Lung microvascular endothelial cell (primary cell): ENCODE measurements at regions not wholly inside any gene's neighbourhood (a gene's known extent, or its start where the extent isn't known, plus 50 kb on each side); places are given as distances from the start of the nearest gene placed in this dataset.
"Not testable (repeated sequence)": the region's sequence is repeated elsewhere in the genome, so short reads cannot be mapped to it uniquely, and the experiment has no call there.

Source experiments
- DNase-seq, 2 donors: peaks; one replicate each; pipeline versions ENCODE4 v3.0.0 to v3.0.0-alpha.2; 2010; ENCODE audit warnings: low read depth in 2 of 2

- peak in 1 of 2 donors; percentile 14 for DNase-seq
Observed at GRCh38 chr9:39566782-39567181, 211.3 kb downstream of the SPATA31A1 start.

GRCh38 chr9:39567396-39567795 lies 211.9 kb downstream of the SPATA31A1 start:
- not testable (repeated sequence) for DNase-seq

DNA sequence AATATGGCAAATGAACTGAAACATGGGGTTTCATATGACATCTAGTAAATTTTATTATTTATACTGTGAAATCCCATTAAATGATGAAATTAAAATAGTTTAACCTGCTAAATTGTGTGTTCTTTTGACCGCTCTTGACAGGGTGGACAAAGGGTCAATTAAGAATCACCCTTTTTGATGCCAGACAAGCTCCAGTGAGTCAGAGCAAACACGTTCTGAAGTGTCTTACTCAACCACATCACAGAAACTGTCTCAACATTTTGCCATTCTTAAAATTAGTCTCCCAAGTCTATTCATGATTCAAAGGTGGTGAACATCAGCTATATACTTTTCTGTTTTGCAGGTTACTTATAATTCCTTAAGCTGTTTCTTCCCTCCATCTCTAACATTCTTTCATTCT lies 213.4 kb downstream of the SPATA31A1 start:
- DNase-seq: not testable (repeated sequence)

DNA sequence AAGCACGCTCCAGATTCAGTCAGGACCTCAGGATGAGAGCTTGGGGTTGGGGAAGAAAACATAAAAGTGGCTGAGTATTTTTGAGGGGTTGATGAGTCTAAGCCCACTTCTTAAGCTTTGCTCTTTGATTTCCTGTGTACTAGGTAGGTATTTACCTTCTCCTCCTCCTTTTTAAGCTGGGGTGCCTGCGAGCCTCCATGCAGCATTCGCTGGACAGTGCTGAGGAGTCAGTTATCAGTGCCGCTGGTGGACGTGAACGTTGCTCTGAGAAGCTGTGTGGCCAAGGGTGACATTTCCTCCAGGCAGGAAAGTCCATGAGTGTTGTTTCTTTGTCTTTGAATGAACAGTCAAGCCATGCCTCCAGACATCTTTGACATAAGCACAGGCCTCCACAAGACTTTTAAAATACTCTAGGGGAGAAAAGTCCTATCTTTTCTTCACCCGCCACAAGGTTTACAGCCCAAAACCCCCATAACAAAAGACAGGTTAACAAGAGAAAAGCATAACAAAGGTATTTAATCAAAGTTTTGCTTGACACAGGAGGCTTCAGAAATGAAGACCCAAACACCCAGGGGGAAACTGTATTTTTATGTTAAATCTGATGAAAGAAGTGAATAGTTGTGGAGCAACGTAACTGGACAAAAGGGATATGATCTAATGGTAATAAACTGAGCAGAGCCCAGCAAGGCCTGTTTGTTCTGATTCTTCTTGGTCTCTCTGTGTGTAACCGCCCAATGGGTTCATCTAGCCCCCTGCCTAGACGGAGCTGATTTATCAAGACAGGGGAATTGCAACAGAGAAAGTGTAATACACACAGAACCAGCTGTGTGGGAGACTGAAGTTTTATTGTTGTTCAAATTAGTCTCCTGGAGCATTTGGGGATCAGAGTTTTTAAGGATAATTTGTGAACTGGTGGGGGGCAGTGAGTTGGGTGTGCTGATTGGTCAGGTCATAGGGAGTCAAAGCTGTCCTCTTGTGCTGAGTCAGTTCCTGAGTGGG lies 217.9 kb downstream of the SPATA31A1 start:
- not testable (repeated sequence) for DNase-seq

GRCh38 chr9:39579000-39579399 lies 223.5 kb downstream of the SPATA31A1 start:
- DNase-seq: not testable (repeated sequence)

DNA sequence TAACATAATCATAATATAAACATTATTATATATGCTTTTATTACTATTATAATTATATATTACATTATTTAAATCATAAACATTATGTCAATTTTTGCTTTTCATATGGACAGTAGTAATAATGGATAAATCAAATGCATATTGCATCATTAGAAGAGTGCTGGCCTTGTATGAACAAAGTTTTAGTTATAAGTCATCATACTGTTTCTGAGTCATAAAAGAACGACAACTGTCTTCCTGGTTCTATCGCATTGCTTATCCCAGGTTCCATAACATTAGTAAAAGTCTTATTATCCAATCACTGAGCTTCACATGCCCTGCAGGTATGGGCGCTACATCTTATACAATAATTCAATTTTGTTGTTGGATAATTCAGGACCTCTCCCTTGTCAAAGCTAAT lies 225.8 kb downstream of the SPATA31A1 start:
- DNase-seq: not testable (repeated sequence)

- DNase-seq: not testable (repeated sequence)
Observed at GRCh38 chr9:39582677-39583412, 227.4 kb downstream of the SPATA31A1 start.

DNA sequence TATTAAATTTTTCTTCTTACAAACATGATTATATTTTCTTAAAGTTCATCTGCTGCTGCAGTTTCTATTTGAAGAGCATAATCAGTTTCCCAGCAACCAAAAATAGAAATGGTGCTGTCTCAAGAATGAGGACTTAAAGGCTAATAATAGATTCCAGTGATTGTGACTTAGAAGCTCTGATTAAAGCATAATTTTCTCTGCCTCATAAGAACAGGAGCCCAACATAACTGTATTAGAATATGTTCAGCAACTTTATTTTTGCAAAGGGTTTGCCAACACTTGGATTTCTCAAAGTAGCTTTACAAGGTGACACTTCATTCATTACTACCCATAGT lies 227.9 kb downstream of the SPATA31A1 start:
- not testable (repeated sequence) for DNase-seq

GRCh38 chr9:39585233-39585632 lies 229.8 kb downstream of the SPATA31A1 start:
- DNase-seq: not testable (repeated sequence)

- DNase-seq: no peak
Observed at GRCh38 chr9:39587844-39588499, 232.5 kb downstream of the SPATA31A1 start.

GRCh38 chr9:39588500-39589137 lies 233.2 kb downstream of the SPATA31A1 start:
- no peak for DNase-seq

GRCh38 chr9:39604089-39604488 lies 248.6 kb downstream of the SPATA31A1 start:
- not testable (repeated sequence) for DNase-seq

- not testable (repeated sequence) for DNase-seq
Observed at GRCh38 chr9:39611449-39612231, 256.2 kb downstream of the SPATA31A1 start.

GRCh38 chr9:39616480-39616879 lies 261.0 kb downstream of the SPATA31A1 start:
- DNase-seq: not testable (repeated sequence)

GRCh38 chr9:39624048-39624447 lies 268.6 kb downstream of the SPATA31A1 start:
- not testable (repeated sequence) for DNase-seq

DNA sequence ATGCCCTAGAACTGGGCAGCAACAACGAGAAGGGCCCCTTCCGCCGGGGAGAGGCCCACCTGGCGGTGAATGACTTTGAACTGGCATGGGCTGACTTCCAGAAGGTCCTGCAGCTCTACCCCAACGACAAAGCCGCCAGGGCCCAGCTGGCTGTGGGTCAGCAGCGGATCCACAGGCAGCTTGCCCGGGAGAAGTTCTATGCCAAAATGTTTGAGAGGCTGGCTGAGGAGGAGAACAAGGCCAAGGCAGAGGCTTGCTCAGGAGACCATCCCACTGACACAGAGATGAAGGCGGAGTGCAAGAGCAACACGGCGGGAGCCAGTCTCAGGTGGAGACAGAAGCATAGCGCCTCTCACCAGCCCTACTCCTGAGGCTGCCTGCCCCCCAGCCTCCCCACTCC lies 276.6 kb downstream of the SPATA31A1 start:
- not testable (repeated sequence) for DNase-seq

DNA sequence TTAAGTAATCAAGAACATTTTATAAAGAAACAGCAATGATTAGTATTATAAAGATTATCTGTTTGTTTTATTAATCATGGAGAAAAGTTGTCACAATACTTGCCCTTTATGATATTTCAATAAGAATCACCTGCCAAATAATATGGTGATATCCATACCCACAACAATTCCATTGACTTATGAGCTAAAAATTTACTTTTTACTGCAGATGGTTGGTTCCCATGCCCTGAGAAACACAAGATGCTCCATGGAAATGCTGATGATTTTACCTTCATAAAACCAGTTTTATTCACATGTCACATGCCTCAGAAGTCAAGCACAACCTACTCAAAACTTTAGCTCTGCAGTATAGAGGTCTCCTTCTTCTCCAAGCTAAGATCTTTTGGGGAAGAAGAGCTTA lies 293.6 kb downstream of the SPATA31A1 start:
- DNase-seq: not testable (repeated sequence)

GRCh38 chr9:39656960-39657603 lies 301.6 kb downstream of the SPATA31A1 start:
- DNase-seq: not testable (repeated sequence)

DNA sequence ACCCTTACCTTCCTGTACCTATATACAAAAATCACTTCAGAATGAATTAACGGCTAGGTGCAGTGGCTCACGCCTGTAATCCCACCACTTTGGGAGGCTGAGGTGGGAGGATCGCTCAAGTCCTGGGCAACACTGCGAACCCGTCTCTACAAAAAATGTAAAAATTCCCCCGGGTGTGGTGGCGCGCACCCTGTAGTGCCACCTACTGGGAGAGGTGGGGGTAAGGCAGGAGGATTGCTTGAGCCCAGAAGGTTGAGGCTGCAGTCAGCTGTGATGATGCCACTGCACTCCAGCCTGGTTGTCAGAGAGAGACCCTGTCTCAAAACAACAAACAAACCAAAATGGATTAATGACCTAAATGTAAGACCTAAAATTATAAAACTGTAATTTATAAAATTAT lies 307.6 kb downstream of the SPATA31A1 start:
- DNase-seq: not testable (repeated sequence)

DNA sequence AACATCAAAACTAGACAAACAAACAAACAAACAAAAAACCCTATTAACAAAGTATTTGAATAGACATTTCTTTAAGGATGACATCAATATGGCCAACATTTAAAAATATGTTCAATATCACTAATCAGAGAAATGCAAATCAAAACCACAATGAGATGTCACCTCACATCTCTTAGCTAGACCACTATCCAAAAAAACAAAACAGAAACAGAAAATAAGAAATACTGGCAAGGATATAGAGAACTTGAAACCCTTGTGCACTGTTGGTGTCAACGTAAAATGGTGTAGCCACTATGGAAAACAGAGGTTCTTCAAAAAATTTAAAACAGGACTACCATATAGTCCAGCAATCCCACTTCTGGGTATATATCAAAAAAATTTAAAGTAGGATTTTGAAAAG lies 308.2 kb downstream of the SPATA31A1 start:
- not testable (repeated sequence) for DNase-seq
